ENCODE measurements at regions not wholly inside any gene's neighbourhood (a gene's known extent, or its start where the extent isn't known, plus 50 kb on each side); places are given as distances from the start of the nearest gene placed in this dataset.
"Not testable (repeated sequence)": the region's sequence is repeated elsewhere in the genome, so short reads cannot be mapped to it uniquely, and the experiment has no call there.

DNA sequence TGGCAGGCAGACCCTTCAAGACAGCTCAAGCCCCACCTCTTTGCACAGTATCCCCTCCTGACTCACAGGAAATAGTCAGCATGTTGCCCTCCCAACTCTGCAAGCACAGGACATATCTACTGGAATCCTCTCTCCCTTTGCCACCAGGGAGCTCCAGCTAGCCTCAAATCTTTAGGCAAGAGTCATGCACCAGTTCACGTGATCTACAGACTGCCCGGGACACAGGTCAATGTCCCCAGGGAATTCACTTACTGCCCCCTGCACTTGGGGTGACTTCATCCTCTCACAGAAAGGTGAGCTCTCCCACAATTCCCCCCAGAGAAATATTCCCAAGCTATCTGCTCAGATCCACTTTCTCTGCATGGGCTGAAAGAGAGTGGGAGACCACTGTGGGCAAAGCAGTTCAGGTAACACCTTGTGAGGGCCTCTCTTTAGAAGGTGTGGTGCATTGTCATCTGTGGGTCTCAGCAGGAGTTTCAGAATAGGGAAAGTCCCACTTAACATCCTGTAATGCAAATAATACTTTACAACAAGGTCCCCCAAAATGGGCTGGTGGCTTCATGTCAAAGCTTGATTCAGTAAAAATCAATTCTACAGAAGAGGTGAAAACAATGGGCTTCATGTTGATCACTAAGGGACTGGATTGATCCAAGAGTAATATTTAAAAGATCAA is 129.9 kb downstream of the NOC3L start:
- DNase-seq, result no peak

DNA sequence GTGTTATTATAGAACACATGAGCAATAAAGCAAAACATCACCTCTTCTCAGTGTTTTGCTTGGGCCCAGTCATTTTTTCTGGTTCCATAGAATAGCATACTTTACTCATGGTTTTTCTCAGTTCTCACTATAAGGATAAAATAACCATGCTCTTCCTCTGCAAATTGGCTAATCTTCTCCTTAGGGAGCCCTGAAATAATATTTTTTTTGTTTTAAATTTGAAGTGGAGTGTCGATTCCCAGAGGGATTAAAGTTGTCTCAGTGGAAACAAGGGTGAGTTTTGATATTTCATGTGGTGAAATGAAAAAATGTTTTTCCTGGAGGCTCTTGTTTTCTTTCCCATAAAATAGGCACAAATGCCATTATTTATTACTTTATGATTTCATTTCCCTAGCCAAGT is 127.3 kb downstream of the NOC3L start:
- no peak for DNase-seq

DNA sequence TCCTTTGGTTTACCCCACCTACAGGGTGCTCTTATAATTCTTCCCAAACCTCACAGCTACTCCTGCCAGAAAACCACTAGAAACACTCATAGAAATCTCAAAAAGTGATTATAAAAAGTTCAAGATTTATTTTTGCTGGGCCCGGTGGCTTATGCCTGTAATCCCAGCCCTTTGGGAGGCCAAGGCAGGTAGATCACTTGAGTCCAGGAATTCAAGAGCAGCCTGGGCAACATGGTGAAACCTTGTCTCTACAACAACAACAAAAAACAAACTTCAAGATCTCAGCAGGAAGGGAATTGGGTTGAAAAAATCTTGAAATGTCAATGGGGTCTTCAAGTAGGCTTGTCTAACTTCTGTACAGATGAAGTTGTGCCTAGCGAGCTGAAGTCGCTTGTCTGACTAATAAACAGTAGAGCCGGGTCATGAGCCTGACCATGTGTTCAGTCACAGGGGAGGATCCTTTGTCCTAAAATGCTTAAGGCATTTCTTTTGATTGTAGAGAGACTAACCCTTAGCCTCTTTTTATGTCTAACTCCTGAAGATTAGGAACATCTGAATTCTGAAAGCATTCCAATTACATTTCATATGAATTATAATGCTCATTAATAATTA is 124.6 kb downstream of the NOC3L start:
- DNase-seq, result no peak

DNA sequence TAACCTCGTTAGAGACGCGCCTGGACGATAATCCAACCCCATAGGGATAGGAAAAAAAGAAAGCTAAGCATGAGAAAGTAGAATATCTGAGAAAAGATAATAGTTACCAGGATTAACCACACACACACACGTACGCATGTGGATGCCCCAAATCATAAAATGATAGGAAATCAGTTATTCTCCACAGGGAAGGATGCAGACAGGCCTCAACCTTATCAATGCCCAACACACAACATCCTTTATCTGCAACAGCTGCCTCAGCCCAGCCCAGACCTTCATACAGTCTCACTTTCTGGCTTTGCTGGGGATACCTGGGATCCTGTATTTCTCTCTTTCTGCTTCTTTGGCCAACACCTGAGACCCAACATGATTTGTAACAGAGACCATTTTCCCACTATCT is 123.0 kb downstream of the NOC3L start:
- DNase-seq, result no peak

DNA sequence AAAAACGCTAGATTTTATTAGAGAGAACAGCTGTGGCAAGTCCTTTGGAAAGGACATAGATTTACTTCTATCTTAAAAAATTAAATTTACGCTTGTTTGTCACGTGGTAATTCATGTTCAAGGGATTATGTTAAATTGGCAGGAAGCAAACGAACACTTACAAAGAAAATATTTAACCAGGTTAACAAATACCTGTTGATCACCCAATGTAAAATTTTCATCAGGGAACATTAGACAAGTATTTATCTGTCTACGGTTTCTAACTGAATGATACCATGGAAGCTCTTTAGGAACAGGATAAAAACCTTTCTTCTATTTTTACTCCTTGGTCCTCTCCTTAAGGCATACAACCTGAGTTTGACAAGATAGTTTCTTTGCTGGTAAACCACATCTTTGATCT is 122.2 kb downstream of the NOC3L start:
- DNase-seq, result no peak

DNA sequence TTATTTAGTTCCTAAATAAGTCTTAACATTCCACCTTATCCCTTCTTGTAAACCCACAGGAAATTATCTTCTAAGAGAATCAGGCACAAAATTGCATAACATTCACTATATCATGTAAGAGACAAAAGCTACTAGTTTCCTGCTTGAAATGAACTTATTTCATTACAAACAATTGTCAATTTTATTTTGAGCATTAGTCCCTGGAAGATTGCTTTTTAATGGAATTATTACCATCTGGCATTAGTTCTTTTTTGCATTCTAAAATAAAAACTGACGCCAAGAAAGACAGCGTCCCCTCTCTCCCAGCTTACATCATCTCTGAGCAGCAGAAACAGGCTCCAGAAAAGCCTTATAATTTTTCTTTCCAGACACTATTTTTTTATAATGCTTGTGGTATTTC is 121.8 kb downstream of the NOC3L start:
- no peak for DNase-seq

DNA sequence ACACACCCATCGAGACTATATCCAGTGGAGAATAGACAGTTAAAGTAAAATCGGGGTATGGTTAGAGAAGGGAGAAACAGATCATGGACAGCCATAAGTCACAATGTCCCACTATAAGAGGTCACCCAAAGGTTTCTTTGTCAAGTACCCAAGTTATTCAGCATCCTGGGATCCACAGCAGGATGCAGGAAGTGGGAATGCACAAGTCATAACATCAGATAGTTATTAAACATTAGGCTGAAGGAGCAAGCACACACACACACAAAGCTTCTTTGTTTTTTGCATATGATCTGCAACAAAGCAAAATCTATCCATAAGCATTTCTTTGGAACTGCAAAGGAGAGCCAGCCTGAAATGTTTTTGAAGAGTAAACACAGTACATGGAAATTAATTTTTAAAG is 111.6 kb downstream of the NOC3L start:
- no peak for DNase-seq

DNA sequence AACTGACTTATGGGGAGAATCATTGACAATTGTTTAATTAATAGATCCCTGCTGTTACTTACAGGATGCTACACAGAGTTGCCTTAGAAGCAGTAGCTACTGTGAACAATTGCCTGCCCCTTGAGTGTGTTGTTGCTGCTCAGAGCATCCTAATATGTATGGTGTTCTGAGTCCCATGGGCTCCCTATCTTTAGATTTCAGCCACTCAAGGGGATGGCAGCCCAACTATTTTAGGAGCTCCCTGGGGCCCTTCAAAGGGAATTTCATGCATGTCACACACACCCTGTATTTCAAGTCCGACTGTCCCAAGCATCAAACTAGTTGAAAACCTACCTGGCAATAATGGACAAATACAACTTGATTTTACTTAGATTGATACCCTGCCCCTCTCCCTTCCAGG is 111.2 kb downstream of the NOC3L start:
- DNase-seq, result no peak

DNA sequence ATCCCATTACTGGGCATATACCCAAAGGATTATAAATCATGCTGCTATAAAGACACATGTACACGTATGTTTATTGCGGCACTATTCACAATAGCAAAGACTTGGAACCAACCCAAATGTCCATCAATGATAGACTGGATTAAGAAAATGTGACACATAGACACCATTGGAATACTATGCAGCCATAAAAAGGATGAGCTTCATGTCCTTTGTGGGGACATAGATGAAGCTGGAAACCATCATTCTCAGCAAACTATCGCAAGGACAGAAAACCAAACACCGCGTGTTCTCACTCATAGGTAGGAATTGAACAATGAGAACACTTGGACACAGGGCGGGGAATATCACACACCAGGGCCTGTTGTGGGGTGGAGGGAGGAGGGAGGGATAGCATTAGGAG is 105.3 kb downstream of the NOC3L start:
- not testable (repeated sequence) for DNase-seq

DNA sequence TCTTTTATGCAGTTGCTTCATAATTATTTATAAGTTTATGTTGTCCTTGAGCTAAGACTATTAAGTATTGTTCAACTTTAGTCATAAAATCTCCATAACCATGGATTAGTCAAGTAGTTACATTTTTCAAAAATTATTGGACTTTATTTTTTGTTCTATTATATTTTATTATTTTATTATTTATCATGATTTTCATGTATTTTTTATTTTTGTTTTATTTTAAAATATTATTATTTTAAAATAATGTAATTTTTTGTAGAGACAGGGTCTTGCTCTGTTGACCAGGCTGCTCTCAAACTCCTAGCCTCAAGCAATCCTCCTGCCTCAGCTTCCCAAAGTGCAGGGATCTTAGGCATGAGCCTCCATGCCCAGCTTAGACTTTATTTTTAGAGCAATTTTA is 102.3 kb downstream of the NOC3L start:
- no peak for DNase-seq

DNA sequence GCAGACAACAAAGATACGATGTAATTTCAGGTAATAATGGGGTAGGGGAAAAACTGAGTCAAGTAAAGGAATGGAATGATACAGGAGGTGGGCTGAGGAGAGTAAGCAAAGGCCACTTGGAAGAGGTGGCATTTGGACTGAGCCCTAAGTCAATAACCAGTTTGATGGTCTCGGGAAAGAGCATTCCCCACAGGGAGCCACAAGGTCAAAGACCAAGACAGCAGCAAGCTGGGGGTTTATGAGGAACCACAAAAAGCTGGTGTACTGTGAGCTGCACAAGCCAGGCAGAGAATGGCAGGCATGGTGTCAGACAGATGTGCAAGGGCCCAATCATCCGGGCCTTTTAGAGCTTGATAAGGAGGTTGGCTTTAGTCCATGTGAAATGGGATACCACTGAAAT is 98.7 kb downstream of the NOC3L start:
- DNase-seq, result no peak

DNA sequence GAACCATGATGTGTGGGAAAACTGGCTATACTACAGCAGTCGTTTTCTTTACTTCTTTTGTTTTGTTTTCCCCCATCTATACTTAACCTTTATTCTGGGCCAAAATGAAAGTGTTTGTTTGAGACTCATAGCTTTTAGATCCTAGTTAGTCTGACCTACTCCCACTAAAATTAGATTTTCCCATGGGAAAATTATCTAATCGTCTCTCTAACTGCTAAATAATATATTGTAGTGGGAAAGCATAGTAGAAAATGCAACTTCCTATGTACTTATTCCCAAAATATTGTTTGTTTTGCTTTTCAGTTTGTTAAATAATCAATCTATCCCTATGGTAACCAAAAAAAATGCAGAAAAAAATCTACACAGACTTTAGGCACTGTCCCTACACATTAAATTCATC is 96.6 kb downstream of the NOC3L start:
- DNase-seq, result no peak

DNA sequence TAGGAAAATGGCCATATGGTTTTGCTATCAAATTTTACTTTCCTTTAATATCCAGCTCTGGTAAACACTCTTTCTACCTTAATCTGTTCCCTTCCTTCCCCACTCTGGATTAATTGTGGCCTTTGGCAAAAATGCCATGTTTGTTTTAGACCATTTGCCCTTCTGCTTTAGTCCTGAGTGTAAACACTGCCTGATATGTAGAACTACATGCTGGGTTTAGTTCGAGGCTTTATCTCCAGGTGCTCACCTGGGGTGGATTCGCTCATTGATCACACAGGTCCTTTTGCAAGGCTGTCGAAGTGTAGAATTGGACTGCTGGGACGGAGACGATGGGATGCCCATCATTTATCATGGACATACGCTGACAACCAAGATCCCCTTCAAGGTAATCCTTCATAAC is 94.1 kb downstream of the NOC3L start:
- DNase-seq, result no peak

DNA sequence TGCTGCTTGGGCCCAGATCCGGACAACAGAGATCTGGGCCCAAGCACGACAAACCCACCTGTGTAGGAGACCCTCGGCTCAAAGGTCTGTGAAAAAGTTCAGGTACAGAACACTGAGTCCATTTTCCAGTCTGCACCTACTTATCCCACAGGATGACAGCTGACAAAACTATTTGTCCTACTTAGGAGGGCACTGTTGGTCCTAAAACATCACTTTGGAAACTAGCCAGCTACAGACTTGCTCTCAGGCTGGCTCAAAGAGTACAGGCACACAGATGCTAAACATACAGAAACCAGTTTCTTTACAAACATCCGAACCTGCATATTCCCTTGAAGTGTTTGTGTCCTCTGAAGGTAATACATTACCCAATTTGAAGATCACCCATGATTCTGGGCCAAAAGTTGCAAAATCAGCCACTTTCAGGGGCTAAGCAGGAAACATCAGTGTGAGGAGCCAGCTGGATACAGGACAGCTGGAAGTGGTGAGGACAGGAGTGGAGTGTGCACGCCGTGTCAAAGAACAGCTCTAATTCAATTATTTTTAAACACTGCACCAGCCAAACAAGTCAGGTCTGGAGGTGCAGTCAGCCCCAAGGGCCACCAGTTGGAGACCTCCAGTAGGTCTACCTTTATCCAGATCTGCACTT is 88.5 kb downstream of the NOC3L start:
- DNase-seq, result no peak

DNA sequence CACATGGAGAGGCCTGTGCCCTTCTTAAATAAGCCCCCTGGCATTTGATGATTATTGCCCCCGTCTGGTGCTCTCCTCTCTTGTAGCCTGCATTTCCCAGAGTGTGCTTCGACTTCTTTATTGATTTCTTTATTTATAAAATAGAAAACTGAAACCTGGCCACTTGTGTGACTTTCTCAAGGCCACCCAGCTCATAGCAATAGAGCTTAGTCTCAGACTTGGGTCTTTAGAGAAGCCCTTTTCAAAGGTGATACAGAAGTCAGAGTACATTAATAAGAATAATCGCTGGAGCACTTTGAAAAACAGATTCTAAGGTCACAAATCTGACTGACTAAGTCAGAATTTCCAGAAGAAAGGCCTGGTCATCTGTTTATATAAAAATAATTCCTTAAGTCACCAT is 86.6 kb downstream of the NOC3L start:
- no peak for DNase-seq

DNA sequence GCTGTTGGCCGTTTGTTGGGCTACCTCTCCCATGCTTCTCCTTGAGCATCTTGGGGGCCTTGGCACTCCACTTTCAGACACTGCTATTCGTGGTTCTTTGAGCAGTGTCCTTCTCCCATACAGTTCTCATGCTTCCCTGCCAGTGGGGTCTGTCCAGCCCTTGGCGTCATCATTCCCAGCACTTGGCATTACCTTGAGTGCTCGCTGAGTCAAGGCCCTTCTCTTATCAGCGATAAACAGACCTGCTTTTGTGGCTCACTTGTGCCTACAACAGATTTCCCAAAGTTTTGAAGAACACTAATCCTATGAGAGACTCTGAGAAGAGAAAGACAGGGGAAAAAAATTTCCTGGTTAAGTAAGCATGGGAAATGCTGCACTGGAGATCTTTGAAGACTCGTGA is 85.3 kb downstream of the NOC3L start:
- no peak for DNase-seq

DNA sequence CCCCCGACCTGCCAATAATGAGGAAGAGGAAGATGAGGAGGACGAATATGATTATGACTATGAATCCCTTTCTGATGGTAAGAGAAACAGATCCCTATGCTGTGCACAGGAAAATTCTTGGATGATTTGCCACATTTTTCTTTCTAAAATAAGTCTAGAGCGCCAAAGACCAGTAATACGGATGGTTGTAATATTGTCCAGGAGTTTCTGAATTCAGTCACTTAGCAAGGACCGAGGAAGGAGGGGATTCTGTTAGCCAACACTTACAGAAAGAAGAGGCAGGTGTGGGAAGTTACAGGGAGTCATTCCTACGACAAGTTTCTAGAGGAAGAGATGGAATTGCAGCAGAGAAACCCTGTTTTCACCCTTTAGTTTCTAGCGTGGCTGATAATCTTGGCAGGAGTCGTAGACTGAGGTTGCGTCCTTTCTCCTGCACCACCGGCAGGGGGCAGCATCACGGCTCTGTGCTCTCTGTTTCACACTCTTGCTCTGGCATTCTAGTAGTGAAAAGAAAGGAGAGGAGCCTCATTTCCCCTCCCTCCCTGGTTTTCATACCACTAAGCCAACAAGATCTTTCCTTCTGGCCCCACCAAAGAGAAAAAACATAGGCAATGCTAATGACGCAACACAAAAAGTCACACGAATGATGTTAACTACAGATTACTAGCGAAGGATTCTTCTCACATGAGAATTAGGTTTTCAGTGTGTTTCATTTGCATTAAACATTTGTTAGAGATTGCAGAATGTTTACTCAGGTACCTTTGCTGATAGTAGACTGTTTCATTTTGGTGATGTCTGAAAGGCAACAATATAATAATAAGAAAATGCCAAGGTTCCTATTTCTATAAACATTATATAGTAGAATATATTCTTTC is 82.7 kb downstream of the NOC3L start:
- DNase-seq, result no peak

DNA sequence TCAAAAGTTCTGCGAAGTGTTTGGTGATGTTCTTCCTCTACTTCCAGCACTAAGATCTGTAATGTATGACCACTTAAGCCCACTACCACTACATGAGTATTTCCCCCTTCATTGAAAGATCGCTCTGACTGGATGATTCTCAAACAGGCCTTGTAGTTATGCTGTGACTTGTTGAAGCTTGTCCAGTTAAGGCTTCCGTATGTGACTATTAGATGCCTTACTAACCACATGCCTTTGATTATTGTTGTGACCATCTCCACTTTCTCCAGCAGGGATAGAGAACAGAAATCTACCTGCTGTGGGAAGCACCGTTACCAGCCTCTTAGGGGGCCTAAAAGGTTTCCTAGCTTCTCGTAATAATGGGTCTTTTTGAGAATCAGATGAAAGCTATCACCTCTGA is 81.1 kb downstream of the NOC3L start:
- no peak for DNase-seq

DNA sequence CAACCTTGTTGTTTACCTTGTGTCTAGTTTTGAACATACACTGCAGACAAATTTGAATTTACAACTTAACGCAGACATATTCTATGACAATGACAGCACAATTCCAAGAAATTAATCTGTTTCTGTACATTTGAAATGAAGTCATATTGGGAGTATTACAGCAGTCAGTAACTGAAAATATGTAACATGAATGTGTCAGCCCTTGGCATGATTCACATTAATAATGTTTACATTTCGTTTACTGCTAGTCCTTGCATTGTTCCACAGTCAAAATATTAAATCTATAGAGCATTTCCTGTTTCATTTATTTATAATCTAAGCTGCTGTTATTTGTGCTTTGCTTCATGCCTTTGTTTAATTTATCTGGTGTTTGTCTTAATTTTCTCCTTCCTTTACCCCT is 80.4 kb downstream of the NOC3L start:
- no peak for DNase-seq
